CD14-positive monocyte (primary cell): ENCODE measurements at regions not wholly inside any gene's neighbourhood (a gene's known extent, or its start where the extent isn't known, plus 50 kb on each side); places are given as distances from the start of the nearest gene placed in this dataset.

Source experiments
- DNase-seq, 3 donors: peaks; one replicate each; pipeline ENCODE4 v3.0.0-alpha.2; 2011 to 2022
- H2AFZ ChIP-seq: 2 replicates; pipeline ENCODE4 v1.6.0; 2012; ENCODE audit warnings: mild to moderate bottlenecking, low read depth, low read length, inconsistent platforms; ENCODE audit not compliant: insufficient read depth, poor library complexity, severe bottlenecking
- H3K27ac ChIP-seq, 2 donors: 1 replicate in 1 of 2; 2 replicates in 1 of 2; pipeline ENCODE4 v1.5.1; 2012 to 2013; ENCODE audit warnings: low read length in 2 of 2, control low read depth in 1 of 2, inconsistent platforms in 1 of 2, low read depth in 1 of 2, mild to moderate bottlenecking in 1 of 2
- H3K27me3 ChIP-seq, 2 donors: one replicate each; pipeline versions ENCODE4 v1.6.0 to v1.6.1; 2011 to 2013; ENCODE audit warnings: low read length in 2 of 2; ENCODE audit not compliant: control insufficient read depth in 2 of 2, insufficient read depth in 2 of 2
- H3K36me3 ChIP-seq, 2 donors: replicated peaks in 1 of 2; 1 replicate in 1 of 2; 2 replicates in 1 of 2; pipeline versions ENCODE4 v1.5.1 to v1.6.1; 2012 to 2013; ENCODE audit warnings: low read length in 2 of 2, control low read depth in 1 of 2, inconsistent platforms in 1 of 2, mild to moderate bottlenecking in 1 of 2; ENCODE audit not compliant: insufficient read depth in 2 of 2, control insufficient read depth in 1 of 2
- H3K4me1 ChIP-seq, 2 donors: 1 replicate in 1 of 2; 2 replicates in 1 of 2; pipeline versions ENCODE4 v1.5.1 to v1.6.1; 2012 to 2013; ENCODE audit warnings: low read length in 2 of 2, control low read depth in 1 of 2, inconsistent platforms in 1 of 2, mild to moderate bottlenecking in 1 of 2, moderate library complexity in 1 of 2; ENCODE audit not compliant: insufficient read depth in 2 of 2, control insufficient read depth in 1 of 2
- H3K4me2 ChIP-seq: replicated peaks from 2 replicates; pipeline ENCODE3; 2012; ENCODE audit warnings: low read length, moderate library complexity, mild to moderate bottlenecking; ENCODE audit not compliant: poor library complexity, severe bottlenecking; ENCODE audit errors: extremely low read depth
- H3K4me3 ChIP-seq, 3 experiments: fragments of 200-600 bp in 1 of 3; sonication (generic) in 1 of 3; replicated peaks in 1 of 3; 1 replicate in 2 of 3; 2 replicates in 1 of 3; pipeline ENCODE4 v1.5.1; 2011 to 2013; ENCODE audit warnings: low read length in 3 of 3, mild to moderate bottlenecking in 3 of 3, control low read depth in 2 of 3, low read depth in 2 of 3, inconsistent platforms in 1 of 3, moderate library complexity in 1 of 3
- H3K79me2 ChIP-seq: 2 replicates; pipeline ENCODE4 v1.6.0; 2012; ENCODE audit warnings: mild to moderate bottlenecking, control low read depth, inconsistent platforms, low read length, moderate library complexity; ENCODE audit not compliant: insufficient read depth
- H3K9ac ChIP-seq: 2 replicates; pipeline ENCODE4 v1.6.0; 2017; ENCODE audit warnings: low read length, mild to moderate bottlenecking; ENCODE audit not compliant: insufficient read depth, poor library complexity, severe bottlenecking
- H3K9me3 ChIP-seq, 2 donors: replicated peaks in 1 of 2; 1 replicate in 1 of 2; 2 replicates in 1 of 2; pipeline versions ENCODE4 v1.5.1 to v1.6.1; 2012 to 2013; ENCODE audit warnings: low read length in 2 of 2, control low read depth in 1 of 2; ENCODE audit not compliant: control insufficient read depth in 1 of 2, insufficient read depth in 1 of 2
- H4K20me1 ChIP-seq: 2 replicates; pipeline ENCODE4 v1.6.0; 2012; ENCODE audit warnings: mild to moderate bottlenecking, low read length, control low read depth, moderate library complexity; ENCODE audit not compliant: insufficient read depth
- H3K27ac Mint-ChIP-seq, 7 donors: one replicate each; pipeline ENCODE4 v1.8.0; 2020; ENCODE audit warnings: mild to moderate bottlenecking in 7 of 7, mixed read lengths in 7 of 7, moderate library complexity in 6 of 7, inconsistent platforms in 2 of 7
- H3K27me3 Mint-ChIP-seq, 3 donors: one replicate each; pipeline ENCODE4 v1.8.0; 2021 to 2022; ENCODE audit warnings: low read depth in 3 of 3, mild to moderate bottlenecking in 3 of 3, mixed read lengths in 3 of 3, moderate library complexity in 3 of 3, inconsistent platforms in 1 of 3
- H3K36me3 Mint-ChIP-seq, 2 donors: one replicate each; pipeline ENCODE4 v1.8.0; 2020; ENCODE audit warnings: mixed read lengths in 2 of 2, inconsistent platforms in 1 of 2, mild to moderate bottlenecking in 1 of 2
- H3K4me1 Mint-ChIP-seq: one replicate; pipeline ENCODE4 v1.8.0; 2020; ENCODE audit warnings: mild to moderate bottlenecking, mixed read lengths
- H3K4me3 Mint-ChIP-seq, 2 donors: one replicate each; pipeline ENCODE4 v1.8.0; 2020; ENCODE audit warnings: mild to moderate bottlenecking in 2 of 2, mixed read lengths in 2 of 2, moderate library complexity in 1 of 2
- H3K9me3 Mint-ChIP-seq, 7 donors: one replicate each; pipeline ENCODE4 v1.8.0; 2020 to 2022; ENCODE audit warnings: mixed read lengths in 7 of 7, mild to moderate bottlenecking in 6 of 7, moderate library complexity in 6 of 7, inconsistent platforms in 2 of 7
- WGBS: methylation state at CpG from one replicate; pipeline ENCODE4 v1.1.5; 2013; ENCODE audit warnings: missing lambda C conversion rate; ENCODE audit not compliant: insufficient coverage; 5-methylcytosine and 5-hydroxymethylcytosine counted together
- intact Hi-C, 2 donors: fragments of 100-400 bp; cut with micrococcal nuclease; formaldehyde crosslinking; loops; one replicate each; pipeline versions ENCODE4 v1.15.0 to v1.15.1; 2023
- TF ChIP-seq, protein P1 (sequence below): fragments of 200-600 bp; IDR thresholded peaks from one replicate; pipeline ENCODE4 v1.8.0; 2022; ENCODE audit warnings: antibody characterized with exemption, mild to moderate bottlenecking

DNA sequence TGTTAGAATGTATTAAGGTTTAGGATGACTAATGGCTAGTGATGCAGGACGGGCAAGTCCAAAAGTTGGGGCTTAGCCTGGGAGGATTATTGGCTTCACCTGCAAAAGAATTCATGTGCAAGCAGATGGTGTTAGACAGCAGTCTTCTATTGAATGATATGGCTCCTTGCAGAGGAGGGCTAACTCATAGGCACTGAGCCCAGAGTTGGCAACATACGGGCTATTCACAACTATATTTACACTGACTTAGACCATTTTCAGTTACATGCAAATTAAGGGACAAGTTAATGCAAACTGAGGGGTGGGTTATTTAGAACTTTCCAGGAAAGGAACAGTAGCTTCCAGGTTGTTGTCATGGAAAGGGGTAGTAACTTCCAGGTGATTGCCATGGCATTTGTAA, 1017.1 kb upstream of the EEF2KMT start:
- no peak overlapping the region for H3K4me2 ChIP-seq
- Mint-ChIP-seq H3K27me3 (no peaks in the 10 kb centered on the region), H3K4me3 (no peak overlapping the region), H3K9me3 (peaks cover 0 to 4% (median 1%) of the 10 kb centered on the region in 7 donors), H3K27ac (no peak overlapping the region), H3K36me3 (no peaks in the 10 kb centered on the region), H3K4me1 (no peaks in the 10 kb centered on the region)
- no peak for DNase-seq
- no peak overlapping the region for H3K9ac ChIP-seq
- H3K79me2 ChIP-seq: no peaks in the 10 kb centered on the region
- TF ChIP-seq, protein P1, sequence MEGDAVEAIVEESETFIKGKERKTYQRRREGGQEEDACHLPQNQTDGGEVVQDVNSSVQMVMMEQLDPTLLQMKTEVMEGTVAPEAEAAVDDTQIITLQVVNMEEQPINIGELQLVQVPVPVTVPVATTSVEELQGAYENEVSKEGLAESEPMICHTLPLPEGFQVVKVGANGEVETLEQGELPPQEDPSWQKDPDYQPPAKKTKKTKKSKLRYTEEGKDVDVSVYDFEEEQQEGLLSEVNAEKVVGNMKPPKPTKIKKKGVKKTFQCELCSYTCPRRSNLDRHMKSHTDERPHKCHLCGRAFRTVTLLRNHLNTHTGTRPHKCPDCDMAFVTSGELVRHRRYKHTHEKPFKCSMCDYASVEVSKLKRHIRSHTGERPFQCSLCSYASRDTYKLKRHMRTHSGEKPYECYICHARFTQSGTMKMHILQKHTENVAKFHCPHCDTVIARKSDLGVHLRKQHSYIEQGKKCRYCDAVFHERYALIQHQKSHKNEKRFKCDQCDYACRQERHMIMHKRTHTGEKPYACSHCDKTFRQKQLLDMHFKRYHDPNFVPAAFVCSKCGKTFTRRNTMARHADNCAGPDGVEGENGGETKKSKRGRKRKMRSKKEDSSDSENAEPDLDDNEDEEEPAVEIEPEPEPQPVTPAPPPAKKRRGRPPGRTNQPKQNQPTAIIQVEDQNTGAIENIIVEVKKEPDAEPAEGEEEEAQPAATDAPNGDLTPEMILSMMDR: no peak
- H3K36me3 ChIP-seq: no peaks in the 10 kb centered on the region
- no peak overlapping the region for H3K4me3 ChIP-seq
- H3K4me1 ChIP-seq: no peaks in the 10 kb centered on the region
- no peak overlapping the region for H3K27ac ChIP-seq
- intact Hi-C loops: no loop called here
- 67% methylated on average over 1 of the region's 2 CpGs for WGBS
- no peaks in the 10 kb centered on the region for H3K9me3 ChIP-seq
- no peak overlapping the region for H2AFZ ChIP-seq
- H4K20me1 ChIP-seq: no peaks in the 10 kb centered on the region
- H3K27me3 ChIP-seq: no peaks in the 10 kb centered on the region

DNA sequence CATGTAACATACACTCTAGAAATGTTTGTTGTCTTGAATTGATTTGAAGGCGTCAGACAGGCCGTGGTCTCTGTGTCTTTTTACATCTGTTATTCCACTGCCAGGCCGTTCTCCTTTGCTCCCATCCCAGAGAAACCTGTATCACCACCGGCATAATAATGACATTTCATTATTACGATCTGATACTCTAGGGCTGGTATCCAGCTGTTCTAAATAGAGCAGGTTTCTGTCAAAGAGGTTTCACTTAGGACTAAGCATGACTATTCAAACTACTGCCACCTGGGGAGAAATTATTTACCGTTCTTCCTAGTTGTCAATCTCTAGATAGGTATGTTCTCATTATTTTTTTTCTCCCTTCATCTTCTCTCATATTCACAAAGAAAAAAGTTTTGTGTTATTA, 1016.2 kb upstream of the EEF2KMT start:
- peaks cover 0 to 4% (median 1%) of the 10 kb centered on the region in 7 donors for H3K9me3 Mint-ChIP-seq
- Histone ChIP-seq H3K79me2 (no peaks in the 10 kb centered on the region), H3K4me3 (no peak overlapping the region), H3K9me3 (no peaks in the 10 kb centered on the region), H4K20me1 (no peaks in the 10 kb centered on the region), H3K27me3 (no peaks in the 10 kb centered on the region), H3K4me1 (no peaks in the 10 kb centered on the region), H3K36me3 (no peaks in the 10 kb centered on the region), H3K4me2 (no peak overlapping the region), H2AFZ (no peak overlapping the region), H3K27ac (no peak overlapping the region), H3K9ac (no peak overlapping the region)
- H3K4me3 Mint-ChIP-seq: no peak overlapping the region
- TF ChIP-seq, protein P1: no peak
- H3K27ac Mint-ChIP-seq: no peak overlapping the region
- intact Hi-C loops: no loop called here
- no peak for DNase-seq
- no CpG with 5 or more reads among the region's 6 CpGs for WGBS
- H3K36me3 Mint-ChIP-seq: no peaks in the 10 kb centered on the region
- H3K4me1 Mint-ChIP-seq: no peaks in the 10 kb centered on the region
- H3K27me3 Mint-ChIP-seq: no peaks in the 10 kb centered on the region
